ENCODE measurements at regions not wholly inside any gene's neighbourhood (a gene's known extent, or its start where the extent isn't known, plus 50 kb on each side); places are given as distances from the start of the nearest gene placed in this dataset.

GRCh38 chr13:53844473-53845146, 816.0 kb downstream of the OLFM4 start:
- TF ChIP-seq CTCF (IDR thresholded peaks at IDR 0.05; ENCODE audit: extremely low read depth, insufficient read depth, missing control alignments) = no peak
- DNase-seq (ENCODE audit: low spot score) = no peak
- in situ Hi-C loops (cut with MboI; ENCODE audit: low pct_unique_long_range_greater_than_20kb, low sequenced_read_pairs, unreplicated experiment) = no loop called here

GRCh38 chr13:53847502-53847901, 818.9 kb downstream of the OLFM4 start:
- in situ Hi-C loops (cut with MboI; ENCODE audit: low pct_unique_long_range_greater_than_20kb, low sequenced_read_pairs, unreplicated experiment) = no loop called here
- no peak for TF ChIP-seq CTCF (IDR thresholded peaks at IDR 0.05; ENCODE audit: extremely low read depth, insufficient read depth, missing control alignments)
- no peak for DNase-seq (ENCODE audit: low spot score)

DNA sequence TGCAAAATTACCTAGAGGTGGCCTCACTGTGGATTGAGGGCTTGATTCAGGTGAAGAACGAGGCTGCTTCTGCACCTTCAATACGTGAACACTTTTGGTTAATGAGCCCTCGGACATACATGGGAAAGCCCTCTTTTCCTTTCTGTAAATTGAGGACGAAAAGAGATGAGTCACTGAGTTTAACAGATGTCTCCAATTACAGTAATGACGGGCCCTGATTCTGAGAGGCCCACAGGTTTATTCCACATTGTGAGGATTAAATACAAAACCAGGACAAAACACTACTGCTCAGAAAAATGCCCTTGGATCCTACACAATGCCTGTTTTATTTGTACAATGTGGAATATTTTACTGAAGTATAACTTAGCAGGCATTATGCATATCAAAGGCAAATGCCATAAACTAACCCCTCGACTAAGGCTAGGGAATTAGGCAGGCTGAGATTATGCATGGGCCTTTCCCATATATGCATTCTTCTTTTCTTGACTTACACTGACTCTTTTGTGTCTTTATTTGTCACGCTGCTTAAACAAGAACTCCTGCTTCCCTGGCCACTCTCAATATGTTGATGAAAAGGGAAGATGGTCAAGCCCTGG, 819.9 kb downstream of the OLFM4 start:
- in situ Hi-C loops (cut with MboI; ENCODE audit: low pct_unique_long_range_greater_than_20kb, low sequenced_read_pairs, unreplicated experiment) = no loop called here
- no peak for DNase-seq (ENCODE audit: low spot score)
- TF ChIP-seq CTCF (IDR thresholded peaks at IDR 0.05; ENCODE audit: extremely low read depth, insufficient read depth, missing control alignments) = no peak

DNA sequence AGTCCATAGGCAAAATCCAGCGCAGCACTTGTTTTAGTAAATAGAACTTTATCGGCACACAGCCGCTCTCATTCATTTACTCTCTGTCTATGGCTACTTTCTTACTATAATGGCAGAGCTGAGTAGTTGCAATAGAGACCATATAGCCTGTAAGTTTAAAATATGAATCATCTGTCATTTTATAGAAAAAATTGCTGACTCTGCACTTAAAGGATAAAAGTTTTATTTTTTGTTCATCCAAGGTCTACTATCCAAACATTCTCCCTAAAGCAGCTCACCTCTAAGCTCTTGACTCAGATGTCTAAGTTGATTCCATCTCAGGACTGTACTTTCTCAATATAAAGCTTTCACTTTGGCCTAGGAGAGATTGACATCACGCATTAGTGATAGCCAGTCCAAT, 825.7 kb downstream of the OLFM4 start:
- in situ Hi-C loops (cut with MboI; ENCODE audit: low pct_unique_long_range_greater_than_20kb, low sequenced_read_pairs, unreplicated experiment) = no loop called here
- DNase-seq (ENCODE audit: low spot score) = no peak
- no peak for TF ChIP-seq CTCF (IDR thresholded peaks at IDR 0.05; ENCODE audit: extremely low read depth, insufficient read depth, missing control alignments)

DNA sequence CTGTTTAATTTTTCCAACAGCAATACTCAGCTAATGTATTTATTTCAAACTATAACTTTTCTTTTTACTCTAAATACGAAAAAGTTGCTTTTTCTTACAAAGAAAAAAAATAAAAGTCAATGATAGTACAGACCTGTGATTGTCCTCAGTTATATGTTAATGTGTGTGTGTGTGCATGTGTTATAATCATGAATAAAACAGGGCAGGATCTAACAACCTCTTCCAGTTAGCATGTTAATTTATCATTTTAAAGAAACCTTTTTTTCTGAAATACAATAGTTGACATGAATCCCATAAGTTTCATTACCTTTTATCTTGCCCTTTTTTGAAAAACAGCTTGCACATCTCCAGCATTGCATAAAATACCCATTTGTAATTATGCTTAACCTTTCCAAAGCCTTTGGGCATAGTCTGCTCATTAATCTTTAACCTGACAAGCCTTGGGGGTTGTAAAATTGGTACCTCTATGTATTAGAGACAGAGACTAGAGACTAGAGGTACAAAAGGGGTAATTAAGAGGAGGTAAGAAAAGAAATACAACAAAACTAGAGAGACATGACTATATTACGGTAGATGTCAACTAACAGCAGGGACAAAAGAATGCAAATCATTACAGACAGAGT, 828.1 kb downstream of the OLFM4 start:
- no peak for TF ChIP-seq CTCF (IDR thresholded peaks at IDR 0.05; ENCODE audit: extremely low read depth, insufficient read depth, missing control alignments)
- DNase-seq (ENCODE audit: low spot score) = no peak
- in situ Hi-C loops (cut with MboI; ENCODE audit: low pct_unique_long_range_greater_than_20kb, low sequenced_read_pairs, unreplicated experiment) = no loop called here

- in situ Hi-C loops (cut with MboI; ENCODE audit: low pct_unique_long_range_greater_than_20kb, low sequenced_read_pairs, unreplicated experiment) = no loop called here
- no peak for TF ChIP-seq CTCF (IDR thresholded peaks at IDR 0.05; ENCODE audit: extremely low read depth, insufficient read depth, missing control alignments)
- DNase-seq (ENCODE audit: low spot score) = no peak
Observed at GRCh38 chr13:53863520-53863919, 834.9 kb downstream of the OLFM4 start.

All from GM13977 (cell line).